ENCODE measurements at regions not wholly inside any gene's neighbourhood (a gene's known extent, or its start where the extent isn't known, plus 50 kb on each side); places are given as distances from the start of the nearest gene placed in this dataset.
A peak's percentile ranks its signal among the peaks of the same experiment; 100 is the strongest.

GRCh38 chr13:109547942-109548341 lies 238.4 kb downstream of the IRS2 start:
- Mint-ChIP-seq H3K36me3 (no peaks in the 10 kb centered on the region), H3K4me1 (no peaks in the 10 kb centered on the region), H3K27me3 (ENCODE audit: low read depth in 3 of 3) (peaks cover 2 to 6% (median 4%) of the 10 kb centered on the region in 3 donors), H3K27ac (peak overlapping the region in 4 of 6 donors; percentile 15 to 58 (median 23)), H3K4me3 (no peak overlapping the region), H3K9me3 (peaks cover 0 to 2% (median 0%) of the 10 kb centered on the region in 6 donors)
- DNase-seq: no peak

GRCh38 chr13:109545931-109546330 lies 240.5 kb downstream of the IRS2 start:
- Mint-ChIP-seq H3K27ac (no peak overlapping the region), H3K36me3 (no peaks in the 10 kb centered on the region), H3K9me3 (peaks cover 0 to 2% (median 0%) of the 10 kb centered on the region in 6 donors), H3K4me3 (no peak overlapping the region), H3K4me1 (no peaks in the 10 kb centered on the region), H3K27me3 (ENCODE audit: low read depth in 3 of 3) (peaks cover 2 to 14% (median 4%) of the 10 kb centered on the region in 3 donors)
- DNase-seq: no peak

GRCh38 chr13:109541081-109541480 lies 245.3 kb downstream of the IRS2 start:
- peaks cover 0 to 2% (median 0%) of the 10 kb centered on the region in 6 donors for H3K9me3 Mint-ChIP-seq
- peaks cover 1 to 14% (median 5%) of the 10 kb centered on the region in 3 donors for H3K27me3 Mint-ChIP-seq (ENCODE audit: low read depth in 3 of 3)
- H3K4me3 Mint-ChIP-seq: no peak overlapping the region
- no peak for DNase-seq
- no peak overlapping the region for H3K27ac Mint-ChIP-seq
- H3K36me3 Mint-ChIP-seq: no peaks in the 10 kb centered on the region
- no peaks in the 10 kb centered on the region for H3K4me1 Mint-ChIP-seq

GRCh38 chr13:109537584-109537983 lies 248.8 kb downstream of the IRS2 start:
- H3K4me3 Mint-ChIP-seq: no peak overlapping the region
- no peaks in the 10 kb centered on the region for H3K36me3 Mint-ChIP-seq
- H3K27me3 Mint-ChIP-seq (ENCODE audit: low read depth in 3 of 3): peaks cover 1 to 12% (median 4%) of the 10 kb centered on the region in 3 donors
- DNase-seq: no peak
- no peaks in the 10 kb centered on the region for H3K4me1 Mint-ChIP-seq
- H3K9me3 Mint-ChIP-seq: no peaks in the 10 kb centered on the region
- H3K27ac Mint-ChIP-seq: no peak overlapping the region

GRCh38 chr13:109533350-109533749 lies 253.0 kb downstream of the IRS2 start:
- Mint-ChIP-seq H3K4me3 (no peak overlapping the region), H3K27me3 (ENCODE audit: low read depth in 3 of 3) (peaks cover 0 to 5% (median 1%) of the 10 kb centered on the region in 3 donors), H3K4me1 (no peaks in the 10 kb centered on the region), H3K9me3 (no peaks in the 10 kb centered on the region), H3K27ac (no peak overlapping the region), H3K36me3 (no peaks in the 10 kb centered on the region)
- DNase-seq: no peak

GRCh38 chr13:109529964-109530363 lies 256.4 kb downstream of the IRS2 start:
- no peaks in the 10 kb centered on the region for H3K36me3 Mint-ChIP-seq
- no peak overlapping the region for H3K27ac Mint-ChIP-seq
- no peaks in the 10 kb centered on the region for H3K4me1 Mint-ChIP-seq
- no peak for DNase-seq
- H3K27me3 Mint-ChIP-seq (ENCODE audit: low read depth in 3 of 3): peaks cover 1 to 5% (median 4%) of the 10 kb centered on the region in 3 donors
- H3K9me3 Mint-ChIP-seq: no peaks in the 10 kb centered on the region
- no peak overlapping the region for H3K4me3 Mint-ChIP-seq

GRCh38 chr13:109521719-109522118 lies 264.7 kb downstream of the IRS2 start:
- DNase-seq: no peak
- H3K36me3 Mint-ChIP-seq: no peaks in the 10 kb centered on the region
- peaks cover 0 to 3% (median 2%) of the 10 kb centered on the region in 3 donors for H3K27me3 Mint-ChIP-seq (ENCODE audit: low read depth in 3 of 3)
- H3K4me3 Mint-ChIP-seq: no peak overlapping the region
- H3K9me3 Mint-ChIP-seq: no peaks in the 10 kb centered on the region
- H3K27ac Mint-ChIP-seq: no peak overlapping the region
- H3K4me1 Mint-ChIP-seq: no peaks in the 10 kb centered on the region

- no peak overlapping the region for H3K4me3 Mint-ChIP-seq
- no peaks in the 10 kb centered on the region for H3K4me1 Mint-ChIP-seq
- peaks cover 0 to 2% (median 0%) of the 10 kb centered on the region in 6 donors for H3K9me3 Mint-ChIP-seq
- H3K27ac Mint-ChIP-seq: no peak overlapping the region
- no peaks in the 10 kb centered on the region for H3K36me3 Mint-ChIP-seq
- peaks cover 0 to 2% (median 2%) of the 10 kb centered on the region in 3 donors for H3K27me3 Mint-ChIP-seq (ENCODE audit: low read depth in 3 of 3)
- no peak for DNase-seq
Observed at GRCh38 chr13:109517517-109517916, 268.9 kb downstream of the IRS2 start.

- Mint-ChIP-seq H3K36me3 (no peaks in the 10 kb centered on the region), H3K4me3 (no peak overlapping the region), H3K4me1 (no peaks in the 10 kb centered on the region), H3K27ac (no peak overlapping the region), H3K9me3 (peaks cover 0 to 2% (median 0%) of the 10 kb centered on the region in 6 donors), H3K27me3 (ENCODE audit: low read depth in 3 of 3) (peaks cover 0 to 6% (median 2%) of the 10 kb centered on the region in 3 donors)
- DNase-seq: no peak
Observed at GRCh38 chr13:109516186-109516585, 270.2 kb downstream of the IRS2 start.

- H3K27me3 Mint-ChIP-seq (ENCODE audit: low read depth in 3 of 3): peaks cover 2 to 9% (median 3%) of the 10 kb centered on the region in 3 donors
- H3K9me3 Mint-ChIP-seq: peaks cover 0 to 4% (median under 1%) of the 10 kb centered on the region in 6 donors
- H3K4me3 Mint-ChIP-seq: no peak overlapping the region
- no peaks in the 10 kb centered on the region for H3K4me1 Mint-ChIP-seq
- no peak for DNase-seq
- no peaks in the 10 kb centered on the region for H3K36me3 Mint-ChIP-seq
- H3K27ac Mint-ChIP-seq: no peak overlapping the region
Observed at GRCh38 chr13:109510013-109510412, 276.4 kb downstream of the IRS2 start.

- no peak for DNase-seq
- H3K27me3 Mint-ChIP-seq (ENCODE audit: low read depth in 3 of 3): peaks cover 2 to 9% (median 6%) of the 10 kb centered on the region in 3 donors
- H3K9me3 Mint-ChIP-seq: peaks cover 0 to 4% (median under 1%) of the 10 kb centered on the region in 6 donors
- no peaks in the 10 kb centered on the region for H3K4me1 Mint-ChIP-seq
- no peaks in the 10 kb centered on the region for H3K36me3 Mint-ChIP-seq
- no peak overlapping the region for H3K4me3 Mint-ChIP-seq
- H3K27ac Mint-ChIP-seq: no peak overlapping the region
Observed at GRCh38 chr13:109509154-109509900, 277.1 kb downstream of the IRS2 start.

- peaks cover 0 to 5% (median 1%) of the 10 kb centered on the region in 6 donors for H3K9me3 Mint-ChIP-seq
- peaks cover 0 to 6% (median 0%) of the 10 kb centered on the region in 3 donors for H3K36me3 Mint-ChIP-seq
- H3K27me3 Mint-ChIP-seq (ENCODE audit: low read depth in 3 of 3): peaks cover 0 to 7% (median 5%) of the 10 kb centered on the region in 3 donors
- DNase-seq: no peak
- H3K4me1 Mint-ChIP-seq: no peaks in the 10 kb centered on the region
- H3K4me3 Mint-ChIP-seq: no peak overlapping the region
- no peak overlapping the region for H3K27ac Mint-ChIP-seq
Observed at GRCh38 chr13:109500146-109500773, 286.1 kb downstream of the IRS2 start.

- DNase-seq: no peak
- H3K9me3 Mint-ChIP-seq: no peaks in the 10 kb centered on the region
- no peaks in the 10 kb centered on the region for H3K36me3 Mint-ChIP-seq
- H3K27ac Mint-ChIP-seq: no peak overlapping the region
- no peak overlapping the region for H3K4me3 Mint-ChIP-seq
- peaks cover 0 to 7% (median 0%) of the 10 kb centered on the region in 3 donors for H3K27me3 Mint-ChIP-seq (ENCODE audit: low read depth in 3 of 3)
- H3K4me1 Mint-ChIP-seq: no peaks in the 10 kb centered on the region
Observed at GRCh38 chr13:109497917-109498316, 288.5 kb downstream of the IRS2 start.

GRCh38 chr13:109496216-109496615 lies 290.2 kb downstream of the IRS2 start:
- Mint-ChIP-seq H3K4me3 (no peak overlapping the region), H3K27ac (no peak overlapping the region), H3K4me1 (no peaks in the 10 kb centered on the region), H3K36me3 (no peaks in the 10 kb centered on the region), H3K9me3 (no peaks in the 10 kb centered on the region), H3K27me3 (ENCODE audit: low read depth in 3 of 3) (peaks cover 0 to 7% (median 0%) of the 10 kb centered on the region in 3 donors)
- no peak for DNase-seq

Measured in immature natural killer cell (primary cell).